Nephron progenitor cell (in vitro differentiated cells): ENCODE measurements at regions not wholly inside any gene's neighbourhood (a gene's known extent, or its start where the extent isn't known, plus 50 kb on each side); places are given as distances from the start of the nearest gene placed in this dataset.

Experiments used
- DNase-seq: peaks from one replicate; pipeline ENCODE4 v3.0.0; 2021
- H3K27ac Mint-ChIP-seq: 2 replicates; pipeline ENCODE4 v1.8.0; 2021; ENCODE audit warnings: mild to moderate bottlenecking, moderate library complexity, mixed read lengths
- H3K27me3 Mint-ChIP-seq: 2 replicates; pipeline ENCODE4 v1.8.0; 2021; ENCODE audit warnings: mild to moderate bottlenecking, low read depth, mixed read lengths; ENCODE audit not compliant: poor library complexity
- H3K36me3 Mint-ChIP-seq: 2 replicates; pipeline ENCODE4 v1.8.0; 2021; ENCODE audit warnings: low read depth, mixed read lengths
- H3K4me1 Mint-ChIP-seq: 2 replicates; pipeline ENCODE4 v1.8.0; 2021; ENCODE audit warnings: mixed read lengths
- H3K4me3 Mint-ChIP-seq: 2 replicates; pipeline ENCODE4 v1.8.0; 2021; ENCODE audit warnings: mild to moderate bottlenecking, moderate library complexity, mixed read lengths
- H3K9me3 Mint-ChIP-seq: 2 replicates; pipeline ENCODE4 v1.8.0; 2021; ENCODE audit warnings: mild to moderate bottlenecking, moderate library complexity, mixed read lengths
- CTCF ChIP-seq: fragments of 200-600 bp; sonication (generic); IDR thresholded peaks from 2 replicates; pipeline ENCODE4 v1.5.0; 2021; ENCODE audit warnings: antibody characterized with exemption

DNA sequence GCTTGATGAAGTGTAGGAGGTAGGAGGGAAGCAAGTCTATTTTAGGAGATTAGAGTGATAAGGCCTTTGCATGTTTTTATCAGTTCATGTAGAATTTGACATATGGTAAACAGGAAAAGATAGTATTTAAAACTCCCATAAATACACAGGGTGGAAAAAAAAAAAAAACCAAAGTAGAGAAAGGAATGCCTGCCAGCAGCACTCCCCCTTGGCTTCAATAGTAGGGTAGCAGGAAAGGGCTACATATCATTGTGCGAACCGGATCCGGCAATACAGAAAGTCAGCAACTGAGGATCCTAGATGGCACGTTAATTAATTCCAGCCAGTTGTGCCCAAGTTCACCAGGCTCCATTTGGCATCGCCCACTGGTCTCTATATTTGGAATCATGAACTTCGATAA, 159.6 kb upstream of the SMIM21 start:
- Mint-ChIP-seq H3K4me1 (no peaks in the 10 kb centered on the region), H3K4me3 (no peak overlapping the region), H3K9me3 (peaks cover 41% of the 10 kb centered on the region), H3K27ac (no peak overlapping the region), H3K27me3 (peaks cover 7% of the 10 kb centered on the region), H3K36me3 (peaks cover 6% of the 10 kb centered on the region)
- no peak for DNase-seq
- TF ChIP-seq CTCF: no peak

- Mint-ChIP-seq H3K9me3 (peaks cover 32% of the 10 kb centered on the region), H3K4me1 (no peaks in the 10 kb centered on the region), H3K4me3 (no peak overlapping the region), H3K27me3 (peaks cover 7% of the 10 kb centered on the region), H3K36me3 (no peaks in the 10 kb centered on the region), H3K27ac (no peak overlapping the region)
- DNase-seq: no peak
- no peak for TF ChIP-seq CTCF
Measured at GRCh38 chr18:75586130-75586889, 158.8 kb upstream of the SMIM21 start.

DNA sequence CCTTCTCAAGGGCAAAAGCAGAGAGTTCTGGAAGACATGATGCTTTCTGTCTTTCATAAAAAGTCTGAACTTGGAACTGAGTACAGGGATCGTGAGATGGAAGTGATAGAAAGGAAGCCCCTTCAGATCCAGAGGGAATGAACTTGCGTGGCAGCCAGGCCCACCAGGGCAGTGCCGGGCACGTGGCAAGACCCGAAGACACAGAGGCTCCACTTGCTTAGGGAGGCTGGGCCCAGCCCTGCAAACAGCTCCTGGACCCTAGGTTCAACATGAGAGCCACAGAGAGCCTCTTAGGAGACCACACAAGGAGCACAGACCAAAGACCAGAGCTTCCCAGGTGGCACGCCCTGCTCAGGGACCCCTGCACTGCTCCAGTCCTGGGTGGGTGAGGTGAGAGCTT, 155.4 kb upstream of the SMIM21 start:
- H3K4me1 Mint-ChIP-seq: no peaks in the 10 kb centered on the region
- no peak overlapping the region for H3K27ac Mint-ChIP-seq
- no peak overlapping the region for H3K4me3 Mint-ChIP-seq
- peaks cover 7% of the 10 kb centered on the region for H3K27me3 Mint-ChIP-seq
- DNase-seq: no peak
- H3K9me3 Mint-ChIP-seq: peaks cover 3% of the 10 kb centered on the region
- no peaks in the 10 kb centered on the region for H3K36me3 Mint-ChIP-seq
- TF ChIP-seq CTCF: no peak

GRCh38 chr18:75582406-75582821, 154.9 kb upstream of the SMIM21 start:
- Mint-ChIP-seq H3K4me1 (no peaks in the 10 kb centered on the region), H3K36me3 (no peaks in the 10 kb centered on the region), H3K4me3 (no peak overlapping the region), H3K27me3 (peaks cover 7% of the 10 kb centered on the region), H3K9me3 (peaks cover 3% of the 10 kb centered on the region), H3K27ac (no peak overlapping the region)
- no peak for DNase-seq
- TF ChIP-seq CTCF: no peak

DNA sequence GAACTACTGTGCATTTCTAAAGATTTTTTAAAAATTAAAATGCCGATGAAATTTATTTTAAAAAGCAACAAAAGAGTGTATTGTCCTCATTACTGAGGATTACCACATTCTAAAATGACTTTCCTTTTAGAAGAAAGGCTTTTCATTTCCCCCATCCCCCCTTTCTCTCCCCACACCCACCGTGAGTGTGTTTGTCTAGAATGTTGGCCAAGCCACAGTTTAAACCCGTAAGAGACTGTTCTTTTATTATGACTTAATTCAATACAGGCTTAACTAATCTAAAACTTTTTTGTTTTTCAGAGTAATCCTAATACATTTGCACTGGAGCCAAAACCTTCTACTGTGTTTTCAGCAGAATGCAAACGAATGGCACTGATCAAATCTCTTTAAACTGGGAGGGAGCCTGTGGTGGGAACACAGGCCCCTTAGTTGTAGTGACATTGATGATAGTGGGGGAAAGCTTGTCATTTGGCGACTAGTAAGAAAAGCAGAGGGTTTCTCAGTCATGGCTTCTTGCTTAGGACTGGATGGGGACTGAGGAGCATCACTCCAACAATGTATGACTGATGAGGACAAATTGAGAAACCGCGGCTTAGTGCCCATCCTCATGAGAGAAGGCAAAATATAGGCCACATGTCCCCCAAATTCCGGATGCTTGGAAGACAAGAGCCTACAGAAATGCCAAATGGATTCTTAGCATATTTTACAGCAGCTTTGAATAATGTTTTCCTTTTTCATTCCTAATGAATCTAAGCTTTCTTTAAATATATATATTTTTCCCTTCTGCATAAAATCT, 154.0 kb upstream of the SMIM21 start:
- Mint-ChIP-seq H3K27me3 (peaks cover 6% of the 10 kb centered on the region), H3K36me3 (no peaks in the 10 kb centered on the region), H3K4me1 (no peaks in the 10 kb centered on the region), H3K9me3 (no peaks in the 10 kb centered on the region), H3K4me3 (no peak overlapping the region), H3K27ac (no peak overlapping the region)
- DNase-seq: no peak
- no peak for TF ChIP-seq CTCF
